ENCODE measurements at regions not wholly inside any gene's neighbourhood (a gene's known extent, or its start where the extent isn't known, plus 50 kb on each side); places are given as distances from the start of the nearest gene placed in this dataset.
"Not testable (repeated sequence)": the region's sequence is repeated elsewhere in the genome, so short reads cannot be mapped to it uniquely, and the experiment has no call there.

GRCh38 chr3:81838457-81838856 is 77.0 kb upstream of the GBE1 start:
- TF ChIP-seq CTCF (conservative IDR thresholded peaks at IDR 0.05; ENCODE audit: low read depth) = no peak

GRCh38 chr3:81837071-81837593 is 75.7 kb upstream of the GBE1 start:
- ChIA-PET POLR2A (ENCODE audit: low non-redundant PET) (no interaction called here), CTCF (no interaction called here)
- no peak for TF ChIP-seq CTCF (conservative IDR thresholded peaks at IDR 0.05; ENCODE audit: low read depth)

More at GRCh38 chr3:81838457-81838856, 77.0 kb upstream of the GBE1 start:
- no peak overlapping the region for H3K27ac ChIP-seq
- DNase-seq (ENCODE audit: low spot score) = no peak
- POLR2A ChIA-PET (ENCODE audit: low non-redundant PET) = no interaction called here
- CTCF ChIA-PET = no interaction called here

GRCh38 chr3:81829937-81830336 is 68.5 kb upstream of the GBE1 start:
- ChIA-PET POLR2A (ENCODE audit: low non-redundant PET) (no interaction called here), CTCF (interaction anchor here (0.7 kb wide), 1 partner anchor 1670 kb away, joined by 3 read pairs; no protein-coding TSS in a partner anchor)
- no peak for DNase-seq (ENCODE audit: low spot score)
- H3K27ac ChIP-seq = no peak overlapping the region
- TF ChIP-seq CTCF (conservative IDR thresholded peaks at IDR 0.05; ENCODE audit: low read depth) = no peak

More at GRCh38 chr3:81837071-81837593, 75.7 kb upstream of the GBE1 start:
- no peak overlapping the region for H3K27ac ChIP-seq
- DNase-seq (ENCODE audit: low spot score) = no peak

GRCh38 chr3:81829272-81829671 is 67.8 kb upstream of the GBE1 start:
- POLR2A ChIA-PET (ENCODE audit: low non-redundant PET); H3K27ac ChIP-seq; DNase-seq (ENCODE audit: low spot score); CTCF ChIA-PET: not testable (repeated sequence)

GRCh38 chr3:81823882-81824395 is 62.5 kb upstream of the GBE1 start:
- TF ChIP-seq CTCF (conservative IDR thresholded peaks at IDR 0.05; ENCODE audit: low read depth) = no peak
- CTCF ChIA-PET = no interaction called here
- POLR2A ChIA-PET (ENCODE audit: low non-redundant PET) = no interaction called here
- H3K27ac ChIP-seq = no peak overlapping the region
- DNase-seq (ENCODE audit: low spot score) = no peak

- H3K27ac ChIP-seq = no peak overlapping the region
- CTCF ChIA-PET = no interaction called here
- DNase-seq (ENCODE audit: low spot score) = no peak
- POLR2A ChIA-PET (ENCODE audit: low non-redundant PET) = no interaction called here
- no peak for TF ChIP-seq CTCF (conservative IDR thresholded peaks at IDR 0.05; ENCODE audit: low read depth)
Measured at GRCh38 chr3:81823086-81823485, 61.6 kb upstream of the GBE1 start.

- TF ChIP-seq CTCF (conservative IDR thresholded peaks at IDR 0.05; ENCODE audit: low read depth) = no peak
- no peak overlapping the region for H3K27ac ChIP-seq
- CTCF ChIA-PET = no interaction called here
- POLR2A ChIA-PET (ENCODE audit: low non-redundant PET) = no interaction called here
- no peak for DNase-seq (ENCODE audit: low spot score)
Measured at GRCh38 chr3:81816473-81817250, 55.2 kb upstream of the GBE1 start.

- POLR2A ChIA-PET (ENCODE audit: low non-redundant PET); H3K27ac ChIP-seq; CTCF ChIA-PET; DNase-seq (ENCODE audit: low spot score): not testable (repeated sequence)
Measured at GRCh38 chr3:81812098-81812497, 50.7 kb upstream of the GBE1 start.

Measured in RWPE1 (cell line).